RWPE2 (cell line): ENCODE measurements at regions not wholly inside any gene's neighbourhood (a gene's known extent, or its start where the extent isn't known, plus 50 kb on each side); places are given as distances from the start of the nearest gene placed in this dataset.

Source experiments
- ATAC-seq: fragments of 200-7000 bp; cut with Tn5 transposase; 3 replicates; pipeline ENCODE4 v1.9.1; 2021; ENCODE audit warnings: low read depth
- DNase-seq: peaks from one replicate; pipeline ENCODE4 v3.0.0-alpha.2; 2020; ENCODE audit warnings: low spot score
- H3K27ac ChIP-seq: fragments of 450-650 bp; 2 replicates; pipeline ENCODE4 v1.5.1; 2017; ENCODE audit warnings: mild to moderate bottlenecking; ENCODE audit not compliant: poor library complexity, severe bottlenecking
- H3K27me3 ChIP-seq: fragments of 250-450 bp; sonication (Bioruptor Pico); 2 replicates; pipeline ENCODE4 v1.5.1; 2021; ENCODE audit warnings: mild to moderate bottlenecking, moderate library complexity; ENCODE audit not compliant: insufficient read depth, poor library complexity, severe bottlenecking
- H3K36me3 ChIP-seq: fragments of 250-450 bp; sonication (Bioruptor Pico); 2 replicates; pipeline ENCODE4 v1.5.1; 2020; ENCODE audit warnings: low read depth, mild to moderate bottlenecking, moderate library complexity
- H3K4me1 ChIP-seq: fragments of 250-450 bp; sonication (Bioruptor Pico); 2 replicates; pipeline ENCODE4 v1.5.1; 2021; ENCODE audit warnings: mild to moderate bottlenecking, moderate library complexity; ENCODE audit not compliant: insufficient read depth, poor library complexity, severe bottlenecking
- H3K4me3 ChIP-seq: fragments of 250-450 bp; sonication (Bioruptor Pico); 2 replicates; pipeline ENCODE4 v1.5.1; 2021; ENCODE audit warnings: mild to moderate bottlenecking, moderate library complexity; ENCODE audit not compliant: severe bottlenecking
- H3K9me3 ChIP-seq: fragments of 250-450 bp; sonication (Bioruptor Pico); 2 replicates; pipeline ENCODE4 v1.5.1; 2021; ENCODE audit warnings: mild to moderate bottlenecking, moderate library complexity; ENCODE audit not compliant: severe bottlenecking
- CTCF ChIP-seq: fragments of 450-650 bp; IDR thresholded peaks from one replicate; pipeline ENCODE4 v1.5.1; 2017; ENCODE audit warnings: mild to moderate bottlenecking, moderate library complexity; ENCODE audit not compliant: poor library complexity, severe bottlenecking

DNA sequence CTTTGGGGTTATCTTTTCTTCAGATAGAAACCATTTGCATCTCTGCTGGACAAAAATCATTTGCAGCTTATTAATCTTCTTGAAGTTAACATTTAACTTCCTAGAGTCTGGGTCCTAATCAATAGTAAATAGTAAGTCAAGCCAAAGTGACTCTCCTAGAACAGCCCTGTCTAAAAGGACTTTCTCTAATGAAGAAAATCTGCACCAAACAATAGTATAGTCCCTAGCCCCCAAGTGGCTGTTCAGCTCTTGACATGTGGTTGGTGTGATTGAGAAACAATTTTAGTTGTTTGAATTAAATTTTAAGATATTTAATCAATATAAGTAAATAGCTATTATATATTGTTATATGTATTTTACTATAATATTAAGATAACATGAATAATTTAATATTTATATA is 64.6 kb upstream of the SHB start:
- Histone ChIP-seq H3K4me3 (no peak overlapping the region), H3K4me1 (no peaks in the 10 kb centered on the region), H3K27me3 (no peaks in the 10 kb centered on the region), H3K9me3 (no peaks in the 10 kb centered on the region), H3K36me3 (no peaks in the 10 kb centered on the region), H3K27ac (no peak overlapping the region)
- TF ChIP-seq CTCF, result no peak
- ATAC-seq (no peak), DNase-seq (no peak)

- no peak overlapping the region for H3K27ac ChIP-seq
- H3K4me1 ChIP-seq, result no peaks in the 10 kb centered on the region
- no peak for ATAC-seq
- DNase-seq, result no peak
- H3K9me3 ChIP-seq, result no peaks in the 10 kb centered on the region
- H3K36me3 ChIP-seq, result no peaks in the 10 kb centered on the region
- H3K4me3 ChIP-seq, result no peak overlapping the region
- H3K27me3 ChIP-seq, result no peaks in the 10 kb centered on the region
- no peak for TF ChIP-seq CTCF
Measured at GRCh38 chr9:38132956-38133355, 63.9 kb upstream of the SHB start.

- H3K4me1 ChIP-seq, result no peaks in the 10 kb centered on the region
- TF ChIP-seq CTCF, result no peak
- DNase-seq (no peak), ATAC-seq (no peak)
- H3K4me3 ChIP-seq, result no peak overlapping the region
- no peaks in the 10 kb centered on the region for H3K36me3 ChIP-seq
- H3K27me3 ChIP-seq, result no peaks in the 10 kb centered on the region
- H3K27ac ChIP-seq, result no peak overlapping the region
- H3K9me3 ChIP-seq, result no peaks in the 10 kb centered on the region
Measured at GRCh38 chr9:38131729-38132128, 62.7 kb upstream of the SHB start.

GRCh38 chr9:38130724-38131123 is 61.7 kb upstream of the SHB start:
- no peak for TF ChIP-seq CTCF
- Histone ChIP-seq H3K27me3 (no peaks in the 10 kb centered on the region), H3K4me1 (peaks cover 9% of the 10 kb centered on the region), H3K9me3 (no peaks in the 10 kb centered on the region), H3K36me3 (no peaks in the 10 kb centered on the region), H3K4me3 (no peak overlapping the region), H3K27ac (no peak overlapping the region)
- DNase-seq (no peak), ATAC-seq (no peak)

DNA sequence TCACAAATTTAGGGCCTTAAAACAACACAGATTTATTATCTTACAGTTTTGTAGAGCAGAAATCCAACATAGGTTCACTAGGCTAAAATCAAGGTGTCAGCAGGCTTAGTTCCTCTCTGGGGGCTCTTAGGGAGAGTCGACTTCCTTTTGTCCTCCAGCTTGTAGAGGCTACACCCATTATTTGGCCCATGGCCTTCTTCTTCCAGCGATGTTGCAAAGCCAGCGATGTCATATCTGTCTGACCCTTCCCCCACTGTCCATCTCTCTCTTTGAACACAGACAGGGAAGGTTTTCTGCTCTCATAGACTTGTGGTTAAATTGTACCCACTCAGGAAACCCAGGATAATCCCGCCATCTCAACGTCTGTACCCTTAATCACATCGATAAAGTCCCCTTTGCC is 60.3 kb upstream of the SHB start:
- DNase-seq, result no peak
- Histone ChIP-seq H3K36me3 (no peaks in the 10 kb centered on the region), H3K4me3 (no peak overlapping the region), H3K9me3 (no peaks in the 10 kb centered on the region), H3K27ac (no peak overlapping the region), H3K27me3 (no peaks in the 10 kb centered on the region), H3K4me1 (peaks cover 12% of the 10 kb centered on the region)
- no peak for TF ChIP-seq CTCF
- ATAC-seq, result no peak
